Neural progenitor cell (in vitro differentiated cells): ENCODE measurements at regions not wholly inside any gene's neighbourhood (a gene's known extent, or its start where the extent isn't known, plus 50 kb on each side); places are given as distances from the start of the nearest gene placed in this dataset.
A peak's percentile ranks its signal among the peaks of the same experiment; 100 is the strongest.
"Not testable (repeated sequence)": the region's sequence is repeated elsewhere in the genome, so short reads cannot be mapped to it uniquely, and the experiment has no call there.

Experiments used
- DNase-seq: peaks from one replicate; pipeline ENCODE4 v3.0.0-alpha.2; 2016; ENCODE audit warnings: low spot score
- H2AFZ ChIP-seq: fragments of 200-600 bp; sonication (generic); replicated peaks from 2 replicates; pipeline ENCODE4 v1.6.1; 2016; ENCODE audit warnings: antibody characterized with exemption
- H3F3A ChIP-seq: fragments of 200-600 bp; sonication (generic); 2 replicates; pipeline ENCODE4 v1.6.1; 2016; ENCODE audit warnings: antibody characterized with exemption, low read depth
- H3K27ac ChIP-seq: fragments of 200-600 bp; sonication (generic); 2 replicates; pipeline ENCODE4 v1.5.1; 2016; ENCODE audit warnings: mild to moderate bottlenecking
- H3K27me3 ChIP-seq: fragments of 200-600 bp; sonication (generic); 2 replicates; pipeline ENCODE4 v1.6.1; 2016; ENCODE audit warnings: mild to moderate bottlenecking, moderate library complexity
- H3K36me3 ChIP-seq: fragments of 200-600 bp; sonication (generic); 2 replicates; pipeline ENCODE4 v1.5.1; 2016
- H3K4me1 ChIP-seq: fragments of 200-600 bp; sonication (generic); 2 replicates; pipeline ENCODE4 v1.6.1; 2016; ENCODE audit warnings: mixed run types
- H3K4me2 ChIP-seq: fragments of 200-600 bp; sonication (generic); 2 replicates; pipeline ENCODE4 v1.6.1; 2016
- H3K4me3 ChIP-seq: fragments of 200-600 bp; sonication (generic); 2 replicates; pipeline ENCODE4 v1.5.1; 2016
- H3K79me2 ChIP-seq: fragments of 200-600 bp; sonication (generic); 2 replicates; pipeline ENCODE4 v1.6.1; 2016; ENCODE audit warnings: low read depth
- H3K9ac ChIP-seq: fragments of 200-600 bp; sonication (generic); 2 replicates; pipeline ENCODE4 v1.6.1; 2016
- H3K9me3 ChIP-seq: fragments of 200-600 bp; sonication (generic); 2 replicates; pipeline ENCODE4 v1.5.1; 2016; ENCODE audit warnings: low read depth
- H4K20me1 ChIP-seq: fragments of 200-600 bp; sonication (generic); 2 replicates; pipeline ENCODE4 v1.6.1; 2016; ENCODE audit warnings: low read depth
- H3K27ac Mint-ChIP-seq: 3 replicates; pipeline ENCODE4 v1.8.0; 2021; ENCODE audit warnings: mixed read lengths
- H3K27me3 Mint-ChIP-seq: 2 replicates; pipeline ENCODE4 v1.8.0; 2022; ENCODE audit warnings: low read depth, mild to moderate bottlenecking, inconsistent platforms, moderate library complexity, mixed read lengths; ENCODE audit not compliant: insufficient read depth
- H3K36me3 Mint-ChIP-seq: 3 replicates; pipeline ENCODE4 v1.8.0; 2021; ENCODE audit warnings: mixed read lengths
- H3K4me1 Mint-ChIP-seq: 3 replicates; pipeline ENCODE4 v1.8.0; 2021; ENCODE audit warnings: mixed read lengths
- H3K4me3 Mint-ChIP-seq: 3 replicates; pipeline ENCODE4 v1.8.0; 2021; ENCODE audit warnings: mild to moderate bottlenecking, moderate library complexity, mixed read lengths
- H3K9me3 Mint-ChIP-seq: 3 replicates; pipeline ENCODE4 v1.8.0; 2020; ENCODE audit warnings: mixed read lengths
- EZH2 ChIP-seq: fragments of 200-600 bp; sonication (generic); IDR thresholded peaks from 2 replicates; pipeline ENCODE4 v1.6.1; 2017; ENCODE audit warnings: antibody characterized with exemption, mild to moderate bottlenecking, moderate library complexity
- EZH2phosphoT487 ChIP-seq: fragments of 200-600 bp; sonication (generic); IDR thresholded peaks from 2 replicates; pipeline ENCODE4 v1.6.1; 2017; ENCODE audit warnings: antibody characterized with exemption
- TF ChIP-seq, protein P1 (sequence below): fragments of 200-600 bp; sonication (generic); IDR thresholded peaks from 2 replicates; pipeline ENCODE4 v1.5.1; 2017; ENCODE audit warnings: antibody characterized with exemption, mild to moderate bottlenecking

DNA sequence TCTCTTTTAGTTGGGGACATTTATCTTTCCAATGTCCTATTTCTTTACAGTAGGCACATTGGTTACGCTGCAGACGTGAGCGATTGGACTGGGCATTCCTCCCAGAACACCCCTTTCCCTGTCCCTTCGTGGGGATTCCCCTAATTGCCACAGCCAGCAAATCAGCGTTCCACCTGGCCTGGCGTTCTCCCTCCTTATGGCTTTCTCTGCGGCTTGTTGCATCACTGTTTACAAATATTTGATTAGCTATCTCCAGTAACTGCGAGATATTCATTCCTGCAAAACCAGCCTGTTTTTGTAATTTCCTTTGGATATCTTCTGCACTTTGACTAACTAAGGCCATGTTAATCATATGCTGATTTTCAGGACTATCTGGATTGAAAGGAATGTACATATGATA lies 202.5 kb upstream of the KLF8 start:
- H3K9me3 ChIP-seq, result no peaks in the 10 kb centered on the region
- no peak overlapping the region for H2AFZ ChIP-seq
- H3K36me3 ChIP-seq, result no peaks in the 10 kb centered on the region
- no peak for DNase-seq
- Mint-ChIP-seq H3K27ac (no peak overlapping the region), H3K4me3 (no peak overlapping the region), H3K9me3 (no peaks in the 10 kb centered on the region), H3K36me3 (no peaks in the 10 kb centered on the region), H3K27me3 (peaks cover 2% of the 10 kb centered on the region), H3K4me1 (no peaks in the 10 kb centered on the region)
- H3K27ac ChIP-seq, result no peak overlapping the region
- H3K9ac ChIP-seq, result no peak overlapping the region
- no peaks in the 10 kb centered on the region for H3K4me1 ChIP-seq
- H3F3A ChIP-seq, result no peaks in the 10 kb centered on the region
- H3K79me2 ChIP-seq, result no peaks in the 10 kb centered on the region
- no peak overlapping the region for H3K4me3 ChIP-seq
- TF ChIP-seq EZH2phosphoT487, result no peak
- no peak for TF ChIP-seq EZH2
- TF ChIP-seq, protein P1, sequence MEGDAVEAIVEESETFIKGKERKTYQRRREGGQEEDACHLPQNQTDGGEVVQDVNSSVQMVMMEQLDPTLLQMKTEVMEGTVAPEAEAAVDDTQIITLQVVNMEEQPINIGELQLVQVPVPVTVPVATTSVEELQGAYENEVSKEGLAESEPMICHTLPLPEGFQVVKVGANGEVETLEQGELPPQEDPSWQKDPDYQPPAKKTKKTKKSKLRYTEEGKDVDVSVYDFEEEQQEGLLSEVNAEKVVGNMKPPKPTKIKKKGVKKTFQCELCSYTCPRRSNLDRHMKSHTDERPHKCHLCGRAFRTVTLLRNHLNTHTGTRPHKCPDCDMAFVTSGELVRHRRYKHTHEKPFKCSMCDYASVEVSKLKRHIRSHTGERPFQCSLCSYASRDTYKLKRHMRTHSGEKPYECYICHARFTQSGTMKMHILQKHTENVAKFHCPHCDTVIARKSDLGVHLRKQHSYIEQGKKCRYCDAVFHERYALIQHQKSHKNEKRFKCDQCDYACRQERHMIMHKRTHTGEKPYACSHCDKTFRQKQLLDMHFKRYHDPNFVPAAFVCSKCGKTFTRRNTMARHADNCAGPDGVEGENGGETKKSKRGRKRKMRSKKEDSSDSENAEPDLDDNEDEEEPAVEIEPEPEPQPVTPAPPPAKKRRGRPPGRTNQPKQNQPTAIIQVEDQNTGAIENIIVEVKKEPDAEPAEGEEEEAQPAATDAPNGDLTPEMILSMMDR, result no peak
- no peak overlapping the region for H3K4me2 ChIP-seq
- no peaks in the 10 kb centered on the region for H4K20me1 ChIP-seq
- no peaks in the 10 kb centered on the region for H3K27me3 ChIP-seq

DNA sequence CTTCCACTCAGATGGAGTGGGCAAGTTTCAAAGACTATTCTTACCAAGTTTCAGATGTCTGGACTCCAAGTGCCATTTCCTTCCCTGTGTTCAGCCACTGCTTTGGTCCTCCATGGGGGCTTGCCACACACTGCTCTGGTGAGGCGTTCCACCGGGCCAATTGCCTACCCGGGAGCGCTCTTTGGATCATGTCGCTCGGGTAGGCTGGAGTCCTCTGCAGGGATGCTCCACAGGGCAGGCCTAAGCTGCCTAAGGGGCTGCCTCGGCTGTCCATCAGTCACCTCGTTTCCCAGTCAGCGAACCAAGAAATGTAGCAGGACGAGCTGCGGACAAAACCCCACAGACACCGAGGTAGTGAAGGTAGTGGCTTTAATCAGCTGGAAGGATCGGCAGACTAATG lies 200.7 kb upstream of the KLF8 start:
- H3K4me3 Mint-ChIP-seq, result no peak overlapping the region
- TF ChIP-seq EZH2phosphoT487, result no peak
- no peak overlapping the region for H2AFZ ChIP-seq
- no peaks in the 10 kb centered on the region for H3K9me3 Mint-ChIP-seq
- no peak for DNase-seq
- H3K4me3 ChIP-seq, result no peak overlapping the region
- H3K9me3 ChIP-seq, result peaks cover 2% of the 10 kb centered on the region
- no peak overlapping the region for H3K4me2 ChIP-seq
- no peaks in the 10 kb centered on the region for H3K79me2 ChIP-seq
- no peaks in the 10 kb centered on the region for H3K4me1 ChIP-seq
- H3K4me1 Mint-ChIP-seq, result no peaks in the 10 kb centered on the region
- H3K27me3 ChIP-seq, result no peaks in the 10 kb centered on the region
- H4K20me1 ChIP-seq, result no peaks in the 10 kb centered on the region
- no peaks in the 10 kb centered on the region for H3F3A ChIP-seq
- H3K9ac ChIP-seq, result no peak overlapping the region
- no peak overlapping the region for H3K27ac Mint-ChIP-seq
- no peaks in the 10 kb centered on the region for H3K36me3 Mint-ChIP-seq
- peaks cover 2% of the 10 kb centered on the region for H3K27me3 Mint-ChIP-seq
- H3K27ac ChIP-seq, result no peak overlapping the region
- no peaks in the 10 kb centered on the region for H3K36me3 ChIP-seq

- no peak overlapping the region for H2AFZ ChIP-seq
- TF ChIP-seq, protein P1, result no peak
- TF ChIP-seq EZH2 (no peak), EZH2phosphoT487 (no peak)
- Mint-ChIP-seq H3K4me3 (no peak overlapping the region), H3K27ac (no peak overlapping the region), H3K9me3 (peaks cover 4% of the 10 kb centered on the region), H3K27me3 (peaks cover 2% of the 10 kb centered on the region), H3K4me1 (no peaks in the 10 kb centered on the region), H3K36me3 (no peaks in the 10 kb centered on the region)
- peaks cover 4% of the 10 kb centered on the region for H3K9me3 ChIP-seq
- no peaks in the 10 kb centered on the region for H3K27me3 ChIP-seq
- H3F3A ChIP-seq, result no peaks in the 10 kb centered on the region
- no peak for DNase-seq
- H3K4me3 ChIP-seq, result no peak overlapping the region
- H3K27ac ChIP-seq, result no peak overlapping the region
- H3K9ac ChIP-seq, result no peak overlapping the region
- H3K79me2 ChIP-seq, result no peaks in the 10 kb centered on the region
- no peaks in the 10 kb centered on the region for H3K4me1 ChIP-seq
- no peaks in the 10 kb centered on the region for H3K36me3 ChIP-seq
- H4K20me1 ChIP-seq, result no peaks in the 10 kb centered on the region
- H3K4me2 ChIP-seq, result no peak overlapping the region
Observed at GRCh38 chrX:56033495-56034180, 198.5 kb upstream of the KLF8 start.

GRCh38 chrX:56052673-56053330 lies 179.4 kb upstream of the KLF8 start:
- not testable (repeated sequence) for H3K27me3 Mint-ChIP-seq, H3K27me3 ChIP-seq, H3K36me3 Mint-ChIP-seq, H3K79me2 ChIP-seq, H3K9ac ChIP-seq, H3K4me1 Mint-ChIP-seq, H3K36me3 ChIP-seq, H3K27ac ChIP-seq, H3K4me1 ChIP-seq, H3F3A ChIP-seq, H4K20me1 ChIP-seq, H3K4me3 ChIP-seq, H3K9me3 ChIP-seq, H3K4me3 Mint-ChIP-seq, H3K27ac Mint-ChIP-seq, H2AFZ ChIP-seq
- DNase-seq, result peak; percentile 3
- peak overlapping the region; percentile 31 for H3K4me2 ChIP-seq
- peaks cover 15% of the 10 kb centered on the region for H3K9me3 Mint-ChIP-seq
